ENCODE measurements at regions not wholly inside any gene's neighbourhood (a gene's known extent, or its start where the extent isn't known, plus 50 kb on each side); places are given as distances from the start of the nearest gene placed in this dataset.

GRCh38 chr7:115216652-115217051, 294.8 kb downstream of the MDFIC start:
- TF ChIP-seq CTCF (conservative IDR thresholded peaks at IDR 0.05; ENCODE audit: low read length) (no peak), EZH2phosphoT487 (IDR thresholded peaks at IDR 0.05; ENCODE audit: borderline replicate concordance, low read depth, low read length) (no peak)
